ENCODE measurements at regions not wholly inside any gene's neighbourhood (a gene's known extent, or its start where the extent isn't known, plus 50 kb on each side); places are given as distances from the start of the nearest gene placed in this dataset.

DNA sequence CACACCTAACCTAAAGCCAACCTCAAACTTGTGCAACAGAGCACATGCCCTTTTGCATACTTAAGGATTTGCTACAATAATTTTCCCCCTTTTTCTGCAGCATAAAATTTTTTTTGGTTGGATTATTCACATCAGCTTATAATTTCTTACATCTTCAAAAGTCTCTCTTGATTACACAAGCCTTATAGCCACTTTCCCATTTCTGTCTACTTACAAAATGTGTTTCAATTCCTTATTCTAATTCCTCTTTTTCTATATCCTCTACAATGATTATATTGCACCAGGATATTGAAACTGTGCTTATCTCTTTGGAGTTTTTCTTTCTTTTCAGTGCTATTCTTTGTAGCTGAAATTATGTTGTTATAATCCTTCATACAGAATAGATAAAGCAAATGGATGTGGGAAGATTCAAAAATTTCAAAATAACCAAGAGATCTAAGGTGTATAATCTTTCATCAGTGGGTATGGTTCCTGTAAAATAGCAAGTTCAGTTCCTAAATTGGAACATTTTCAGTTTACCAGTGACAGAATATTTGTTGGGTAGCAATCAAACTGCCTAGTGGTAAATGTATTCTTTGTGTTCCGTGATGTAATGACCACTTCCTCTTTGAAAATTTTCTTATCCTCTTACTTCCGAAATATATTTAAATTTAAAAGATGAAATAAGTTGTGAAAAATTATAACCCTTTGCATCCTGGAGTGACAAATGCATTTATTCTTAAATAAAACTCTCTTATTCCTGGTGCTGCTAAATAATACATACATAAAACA lies 386.8 kb upstream of the CHD1 start:
- TF ChIP-seq, protein P1, sequence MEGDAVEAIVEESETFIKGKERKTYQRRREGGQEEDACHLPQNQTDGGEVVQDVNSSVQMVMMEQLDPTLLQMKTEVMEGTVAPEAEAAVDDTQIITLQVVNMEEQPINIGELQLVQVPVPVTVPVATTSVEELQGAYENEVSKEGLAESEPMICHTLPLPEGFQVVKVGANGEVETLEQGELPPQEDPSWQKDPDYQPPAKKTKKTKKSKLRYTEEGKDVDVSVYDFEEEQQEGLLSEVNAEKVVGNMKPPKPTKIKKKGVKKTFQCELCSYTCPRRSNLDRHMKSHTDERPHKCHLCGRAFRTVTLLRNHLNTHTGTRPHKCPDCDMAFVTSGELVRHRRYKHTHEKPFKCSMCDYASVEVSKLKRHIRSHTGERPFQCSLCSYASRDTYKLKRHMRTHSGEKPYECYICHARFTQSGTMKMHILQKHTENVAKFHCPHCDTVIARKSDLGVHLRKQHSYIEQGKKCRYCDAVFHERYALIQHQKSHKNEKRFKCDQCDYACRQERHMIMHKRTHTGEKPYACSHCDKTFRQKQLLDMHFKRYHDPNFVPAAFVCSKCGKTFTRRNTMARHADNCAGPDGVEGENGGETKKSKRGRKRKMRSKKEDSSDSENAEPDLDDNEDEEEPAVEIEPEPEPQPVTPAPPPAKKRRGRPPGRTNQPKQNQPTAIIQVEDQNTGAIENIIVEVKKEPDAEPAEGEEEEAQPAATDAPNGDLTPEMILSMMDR (IDR thresholded peaks at IDR 0.05), result no peak
- no peak for TF ChIP-seq ZFX (IDR thresholded peaks at IDR 0.05; ENCODE audit: borderline replicate concordance)
